SK-N-MC (cell line): ENCODE measurements at regions not wholly inside any gene's neighbourhood (a gene's known extent, or its start where the extent isn't known, plus 50 kb on each side); places are given as distances from the start of the nearest gene placed in this dataset.

Experiments used
- EZH2 ChIP-seq: fragments of 200-600 bp; sonication (generic); IDR thresholded peaks from one replicate; pipeline ENCODE4 v1.6.1; 2017; ENCODE audit warnings: antibody characterized with exemption
- FOXP2 ChIP-seq: optimal IDR thresholded peaks from 2 replicates; pipeline ENCODE3; 2011; ENCODE audit warnings: mild to moderate bottlenecking, moderate library complexity; ENCODE audit not compliant: insufficient read depth; ENCODE audit errors: extremely low read length, control extremely low read depth
- POLR2AphosphoS5 ChIP-seq: IDR thresholded peaks from 2 replicates; pipeline ENCODE4 v1.6.1; 2012; ENCODE audit warnings: mild to moderate bottlenecking, low read depth, low read length, borderline replicate concordance

DNA sequence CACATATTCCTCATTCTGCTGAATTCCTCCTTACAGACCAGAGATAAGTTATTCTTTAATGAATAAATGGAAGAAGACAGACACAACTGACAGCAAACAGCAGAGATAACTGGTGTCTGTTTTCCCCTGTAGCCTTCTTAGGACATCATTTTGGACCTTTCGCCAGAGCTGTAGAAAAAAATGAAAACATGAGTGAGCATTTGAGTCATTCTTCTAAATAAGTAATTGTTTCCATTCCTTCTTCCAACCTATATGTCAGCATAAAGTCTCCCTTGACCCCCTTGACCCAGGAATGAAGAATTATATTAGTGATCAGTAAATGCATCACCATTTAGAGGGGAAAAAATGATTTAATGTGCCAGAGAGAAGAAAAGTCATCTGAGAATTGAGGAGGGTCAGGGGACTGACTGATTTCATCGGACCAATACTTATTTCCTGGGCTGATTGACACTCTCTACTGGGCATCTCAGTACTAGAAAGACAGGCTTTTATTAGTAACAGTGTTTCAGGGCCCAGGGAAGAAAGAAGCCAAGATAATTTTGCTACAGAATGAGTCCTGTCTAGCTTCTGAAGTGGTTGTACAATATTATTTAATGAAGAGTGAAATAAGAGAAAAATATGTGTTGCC lies 597.0 kb downstream of the PSAT1 start:
- no peak for TF ChIP-seq EZH2
- TF ChIP-seq POLR2AphosphoS5, result no peak
- no peak for TF ChIP-seq FOXP2
